Lower leg skin (tissue), 4 donors: ENCODE measurements at regions not wholly inside any gene's neighbourhood (a gene's known extent, or its start where the extent isn't known, plus 50 kb on each side); places are given as distances from the start of the nearest gene placed in this dataset.

Experiments
- DNase-seq, 2 donors: peaks; one replicate each; pipeline ENCODE4 v3.0.0-alpha.2; 2019; ENCODE audit warnings: low spot score in 2 of 2
- H3K4me3 ChIP-seq: fragments of 200-600 bp; sonication (generic); 2 replicates; pipeline ENCODE4 v1.5.1; 2017; ENCODE audit warnings: mild to moderate bottlenecking, low read depth; ENCODE audit not compliant: poor library complexity, severe bottlenecking
- POLR2A ChIP-seq, 2 donors: fragments of 450-650 bp; IDR thresholded peaks; one replicate each; pipeline ENCODE4 v1.6.1; 2016 to 2017; ENCODE audit warnings: antibody characterized with exemption in 2 of 2, mild to moderate bottlenecking in 1 of 2, moderate library complexity in 1 of 2
- WGBS, 2 donors: methylation state at CpG; one replicate each; pipeline ENCODE4 v1.1.5; 2018; 5-methylcytosine and 5-hydroxymethylcytosine counted together
- intact Hi-C: fragments of 100-400 bp; cut with DNase I; formaldehyde crosslinking; loops from one replicate; pipeline ENCODE4 v1.15.0; 2023; ENCODE audit warnings: low total_unique reads
- TF ChIP-seq, protein P1 (sequence below), 3 donors: fragments of 450-650 bp; IDR thresholded peaks; one replicate each; pipeline ENCODE4 v1.5.1; 2016; ENCODE audit warnings: antibody characterized with exemption in 3 of 3, mild to moderate bottlenecking in 3 of 3, moderate library complexity in 2 of 3

GRCh38 chr9:90981726-90982125 is 180.1 kb downstream of the SYK start:
- H3K4me3 ChIP-seq: no peak overlapping the region
- intact Hi-C loops: loop anchor here (10.0 kb wide), 1 partner anchor 443 kb away; the partner anchor contains the start of gene NFIL3
- TF ChIP-seq, protein P1, sequence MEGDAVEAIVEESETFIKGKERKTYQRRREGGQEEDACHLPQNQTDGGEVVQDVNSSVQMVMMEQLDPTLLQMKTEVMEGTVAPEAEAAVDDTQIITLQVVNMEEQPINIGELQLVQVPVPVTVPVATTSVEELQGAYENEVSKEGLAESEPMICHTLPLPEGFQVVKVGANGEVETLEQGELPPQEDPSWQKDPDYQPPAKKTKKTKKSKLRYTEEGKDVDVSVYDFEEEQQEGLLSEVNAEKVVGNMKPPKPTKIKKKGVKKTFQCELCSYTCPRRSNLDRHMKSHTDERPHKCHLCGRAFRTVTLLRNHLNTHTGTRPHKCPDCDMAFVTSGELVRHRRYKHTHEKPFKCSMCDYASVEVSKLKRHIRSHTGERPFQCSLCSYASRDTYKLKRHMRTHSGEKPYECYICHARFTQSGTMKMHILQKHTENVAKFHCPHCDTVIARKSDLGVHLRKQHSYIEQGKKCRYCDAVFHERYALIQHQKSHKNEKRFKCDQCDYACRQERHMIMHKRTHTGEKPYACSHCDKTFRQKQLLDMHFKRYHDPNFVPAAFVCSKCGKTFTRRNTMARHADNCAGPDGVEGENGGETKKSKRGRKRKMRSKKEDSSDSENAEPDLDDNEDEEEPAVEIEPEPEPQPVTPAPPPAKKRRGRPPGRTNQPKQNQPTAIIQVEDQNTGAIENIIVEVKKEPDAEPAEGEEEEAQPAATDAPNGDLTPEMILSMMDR (IDR thresholded peaks at IDR 0.05): no peak
- TF ChIP-seq POLR2A (IDR thresholded peaks at IDR 0.05): no peak
- WGBS, 2 donors: 81 to 87% methylated on average over 3 of the region's 3 CpGs
- no peak for DNase-seq

- no peak for TF ChIP-seq POLR2A (IDR thresholded peaks at IDR 0.05)
- TF ChIP-seq, protein P1 (IDR thresholded peaks at IDR 0.05): no peak
- peak in 1 of 2 donors; percentile 65 for DNase-seq
- WGBS, 2 donors: 80 to 90% methylated on average over 3 of the region's 3 CpGs
- no peak overlapping the region for H3K4me3 ChIP-seq
- intact Hi-C loops: loop anchor here (10.0 kb wide), 1 partner anchor 441 kb away; the partner anchor contains the start of gene NFIL3
Measured at GRCh38 chr9:90983394-90983793, 181.8 kb downstream of the SYK start.

DNA sequence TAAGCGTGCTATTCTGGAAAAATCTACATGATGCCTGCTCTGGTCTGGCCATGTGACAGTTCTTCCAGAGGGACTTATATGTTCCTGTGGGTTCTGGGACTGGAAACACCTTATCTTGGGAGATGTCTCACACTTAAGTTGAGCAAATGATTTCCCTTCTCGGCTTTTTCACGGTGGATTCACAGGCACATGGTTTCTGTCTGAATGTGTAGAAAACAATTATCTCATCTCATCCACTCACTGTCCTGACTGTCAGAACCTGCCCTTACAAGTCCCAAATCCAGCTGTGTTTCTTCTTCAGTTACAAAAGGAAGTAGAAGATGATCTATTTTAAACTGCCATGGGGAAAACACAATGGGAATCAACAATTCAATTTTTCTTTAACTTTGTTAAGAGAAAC is 184.0 kb downstream of the SYK start:
- TF ChIP-seq POLR2A (IDR thresholded peaks at IDR 0.05): no peak
- TF ChIP-seq, protein P1 (IDR thresholded peaks at IDR 0.05): no peak
- intact Hi-C loops: loop anchor here (10.0 kb wide), 1 partner anchor 439 kb away; the partner anchor contains the start of gene NFIL3

GRCh38 chr9:90986161-90986560 is 184.5 kb downstream of the SYK start:
- TF ChIP-seq, protein P1 (IDR thresholded peaks at IDR 0.05): no peak
- no peak for DNase-seq
- intact Hi-C loops: loop anchor here (10.0 kb wide), 1 partner anchor 439 kb away; the partner anchor contains the start of gene NFIL3
- WGBS, 2 donors: 74 to 83% methylated on average over 3 of the region's 3 CpGs
- H3K4me3 ChIP-seq: no peak overlapping the region

More for the DNA sequence above, 184.0 kb downstream of the SYK start:
- DNase-seq: no peak
- no peak overlapping the region for H3K4me3 ChIP-seq
- 39 to 61% methylated on average over 3 of the region's 3 CpGs for WGBS, 2 donors

- TF ChIP-seq POLR2A (IDR thresholded peaks at IDR 0.05): no peak
- TF ChIP-seq, protein P1 (IDR thresholded peaks at IDR 0.05): no peak
- H3K4me3 ChIP-seq: no peak overlapping the region
- DNase-seq: no peak
- 44 to 45% methylated on average over 2 of the region's 2 CpGs for WGBS, 2 donors
- intact Hi-C loops: loop anchor here (10.0 kb wide), 1 partner anchor 437 kb away; the partner anchor contains the start of gene NFIL3
Measured at GRCh38 chr9:90987566-90987965, 185.9 kb downstream of the SYK start.

- no peak overlapping the region for H3K4me3 ChIP-seq
- intact Hi-C loops: loop anchor here (10.0 kb wide), 1 partner anchor 436 kb away; the partner anchor contains the start of gene NFIL3
- no peak for DNase-seq
- no peak for TF ChIP-seq POLR2A (IDR thresholded peaks at IDR 0.05)
- TF ChIP-seq, protein P1 (IDR thresholded peaks at IDR 0.05): no peak
- 100% methylated on average over 1 of the region's 1 CpG for WGBS, 2 donors
Measured at GRCh38 chr9:90988318-90988717, 186.7 kb downstream of the SYK start.
